SKM-1 treated with dmso at 0.1 percent for 144 hours (cell line): ENCODE measurements at regions not wholly inside any gene's neighbourhood (a gene's known extent, or its start where the extent isn't known, plus 50 kb on each side); places are given as distances from the start of the nearest gene placed in this dataset.
"Not testable (repeated sequence)": the region's sequence is repeated elsewhere in the genome, so short reads cannot be mapped to it uniquely, and the experiment has no call there.

Source experiments
- DNase-seq: peaks from one replicate; lab custom pipeline; 2025; ENCODE audit not compliant: unreplicated experiment; lab: John Stamatoyannopoulos, UW

- no peak for DNase-seq
Measured at GRCh38 chr2:150859877-150860276, 372.4 kb upstream of the RND3 start.

GRCh38 chr2:150859162-150859561 lies 371.7 kb upstream of the RND3 start:
- DNase-seq, result no peak

GRCh38 chr2:150858382-150858781 lies 370.9 kb upstream of the RND3 start:
- no peak for DNase-seq

- no peak for DNase-seq
Measured at GRCh38 chr2:150856596-150857281, 369.3 kb upstream of the RND3 start.

DNA sequence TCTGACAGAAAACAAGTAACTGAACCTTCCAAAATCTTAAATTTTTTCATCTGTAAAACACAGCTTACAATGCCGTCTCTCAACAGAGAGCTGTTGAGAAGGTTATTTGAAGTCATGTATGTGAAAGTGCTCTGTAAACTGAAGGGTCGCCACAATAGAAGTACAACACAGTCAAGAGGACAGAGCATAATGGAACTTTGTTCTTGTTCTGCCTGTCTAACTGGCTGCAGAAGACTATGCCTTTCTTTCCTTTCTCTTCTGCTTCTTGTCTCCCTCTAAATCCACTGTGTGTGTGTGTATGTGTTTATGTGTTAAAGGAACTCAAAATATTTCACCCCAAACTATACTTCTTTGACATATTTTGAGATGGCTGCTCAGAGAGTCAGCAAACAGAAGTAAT lies 365.8 kb upstream of the RND3 start:
- DNase-seq, result no peak

GRCh38 chr2:150850641-150851040 lies 363.2 kb upstream of the RND3 start:
- no peak for DNase-seq

DNA sequence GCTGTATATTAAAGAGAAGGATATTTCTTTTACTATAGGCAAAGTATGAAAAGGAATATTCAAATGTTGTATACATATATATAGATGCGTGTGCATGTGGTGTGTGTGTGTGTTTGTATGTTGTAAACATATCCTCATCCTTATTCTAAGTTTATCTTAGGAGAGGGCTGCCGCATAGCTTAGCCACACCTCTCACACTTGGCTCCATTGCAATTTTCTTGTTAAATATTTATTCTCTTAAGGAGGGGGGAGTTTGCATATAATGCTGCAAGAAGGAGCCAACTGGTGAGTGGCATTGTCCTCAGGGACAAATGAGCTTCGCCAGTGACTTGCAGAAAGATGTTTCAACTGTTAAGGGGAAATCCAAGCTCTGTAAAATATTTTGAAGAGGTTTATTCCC lies 360.1 kb upstream of the RND3 start:
- DNase-seq, result no peak

- no peak for DNase-seq
Measured at GRCh38 chr2:150846691-150847090, 359.2 kb upstream of the RND3 start.

- no peak for DNase-seq
Measured at GRCh38 chr2:150832686-150833085, 345.2 kb upstream of the RND3 start.

GRCh38 chr2:150824118-150824517 lies 336.7 kb upstream of the RND3 start:
- no peak for DNase-seq

GRCh38 chr2:150817422-150817821 lies 330.0 kb upstream of the RND3 start:
- DNase-seq, result no peak

DNA sequence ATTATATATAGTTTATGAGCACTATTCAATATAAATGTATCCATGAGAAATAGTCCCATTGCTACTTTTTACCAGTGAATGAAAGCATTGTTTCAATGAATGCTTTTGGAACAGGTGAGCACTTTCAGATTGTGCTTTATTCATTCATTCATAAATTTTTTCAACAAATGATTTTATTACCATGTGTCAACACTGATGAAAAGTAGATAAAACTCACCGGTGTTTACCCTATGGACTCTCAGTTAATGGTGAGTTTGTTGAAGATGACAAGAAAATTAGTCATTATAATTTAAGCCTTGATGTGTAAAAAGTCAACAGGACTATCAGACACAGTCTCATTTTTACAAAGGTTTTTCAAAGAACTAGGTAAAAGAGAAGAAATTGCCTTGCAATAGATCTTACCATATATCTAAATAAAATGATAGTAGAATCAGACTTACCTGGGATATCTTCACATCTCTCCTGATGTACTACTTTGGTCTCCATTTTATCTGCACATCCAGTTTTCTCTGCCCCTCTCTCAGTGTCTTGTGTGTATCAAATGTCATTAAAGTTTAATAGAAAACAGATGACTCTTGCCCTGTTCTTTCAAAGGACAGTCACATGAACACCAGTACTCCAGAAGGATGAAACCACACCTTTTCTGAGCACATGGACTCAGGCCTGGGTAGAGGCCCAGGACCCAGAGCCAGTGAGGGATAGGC lies 325.3 kb upstream of the RND3 start:
- no peak for DNase-seq

DNA sequence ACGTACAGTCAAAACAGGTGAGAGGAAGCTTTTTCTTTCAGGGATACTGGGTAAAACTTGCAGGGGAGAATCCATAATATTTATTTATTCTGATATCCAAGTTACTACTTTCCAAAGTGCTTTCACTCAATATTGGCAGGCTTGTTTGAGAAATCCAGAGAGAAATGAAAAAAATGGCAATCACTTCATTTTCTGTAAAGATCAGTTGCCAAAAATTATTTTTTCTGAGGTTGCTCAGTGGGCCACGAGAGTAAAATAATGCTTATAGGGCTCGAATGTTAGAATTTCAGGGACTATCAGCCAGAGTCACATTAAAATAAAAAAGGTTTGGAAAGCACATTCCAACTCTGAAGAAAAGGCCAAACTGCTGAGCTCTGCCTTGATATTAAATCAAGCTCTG lies 324.6 kb upstream of the RND3 start:
- DNase-seq, result no peak

DNA sequence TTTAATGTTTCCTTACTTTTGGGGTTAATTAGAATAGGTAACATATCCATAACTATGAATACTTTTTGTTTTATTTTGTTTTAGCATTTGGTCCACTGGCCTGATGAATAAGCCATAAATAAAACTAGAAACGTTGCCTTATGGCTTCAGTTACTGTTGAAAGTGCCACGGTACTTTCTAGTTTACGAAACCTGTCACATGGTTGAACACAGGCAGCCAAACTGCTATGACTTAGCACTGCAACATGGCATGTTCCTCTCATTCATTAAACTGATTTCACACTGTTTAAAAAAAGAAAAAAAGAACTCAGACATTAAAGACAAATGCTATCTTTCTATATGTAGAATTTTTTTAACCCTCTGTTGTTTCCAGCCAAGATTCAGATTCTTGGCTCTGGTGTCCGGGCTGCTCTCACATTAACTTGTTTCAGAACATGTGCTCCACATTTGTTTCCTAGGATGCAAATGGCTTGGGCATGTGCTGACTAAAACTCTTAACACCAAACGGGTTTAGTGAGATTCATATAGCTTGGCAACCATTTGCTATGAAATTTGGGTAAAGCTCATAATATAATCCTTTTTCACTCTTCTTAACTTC lies 323.9 kb upstream of the RND3 start:
- no peak for DNase-seq

- no peak for DNase-seq
Measured at GRCh38 chr2:150809103-150809502, 321.6 kb upstream of the RND3 start.

DNA sequence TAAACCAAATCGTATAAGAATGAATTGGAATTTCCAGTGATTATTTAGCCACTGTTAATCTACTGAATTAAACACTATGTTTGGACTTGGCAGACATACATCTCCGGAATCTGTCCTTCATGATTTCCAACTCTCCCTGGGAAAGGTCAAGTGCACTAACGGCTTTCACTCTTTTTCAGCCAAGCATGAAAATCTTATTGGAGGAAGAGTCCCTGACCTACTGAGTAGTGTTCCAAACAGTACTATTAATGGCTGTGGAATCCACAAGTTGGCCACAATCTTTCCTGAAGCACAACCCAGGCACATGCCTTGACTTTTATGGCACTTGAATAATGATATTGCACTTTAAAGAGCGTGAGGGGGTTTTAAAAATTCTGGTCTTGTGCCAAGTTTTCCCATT lies 318.9 kb upstream of the RND3 start:
- DNase-seq, result no peak

DNA sequence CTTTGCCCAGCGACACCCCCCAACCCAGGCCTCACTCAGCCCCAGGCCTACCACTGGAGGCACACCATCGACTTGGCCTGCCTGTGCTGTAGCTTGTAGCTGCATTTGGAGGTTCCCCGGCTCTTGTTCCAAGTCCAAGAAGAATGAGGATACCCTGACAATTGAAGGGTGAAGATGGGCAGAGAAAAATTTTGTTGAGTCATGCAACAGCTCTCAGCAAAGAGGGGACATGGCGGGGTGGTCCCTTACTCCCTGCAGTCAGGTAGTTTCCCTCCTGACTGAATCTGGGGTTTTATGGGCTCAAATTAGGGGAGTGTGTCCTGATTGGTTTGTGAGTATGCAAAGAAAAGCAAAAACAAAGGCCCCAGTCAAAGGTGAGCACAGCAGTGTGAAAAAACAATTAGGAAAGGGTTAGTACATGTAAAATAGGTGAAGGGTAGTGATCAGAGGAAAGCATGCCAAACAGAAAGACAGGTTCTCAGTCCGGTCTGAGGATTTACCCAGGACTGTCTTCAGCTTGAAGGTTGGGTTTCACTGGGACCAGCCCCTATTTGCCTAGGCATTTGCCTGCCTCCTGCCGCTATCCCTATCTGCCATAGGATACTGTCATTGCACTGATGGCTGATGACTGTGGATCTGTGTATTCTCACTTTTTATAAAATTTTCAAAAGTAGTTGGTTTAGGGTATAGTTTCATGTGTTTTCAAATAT lies 316.4 kb upstream of the RND3 start:
- no peak for DNase-seq

DNA sequence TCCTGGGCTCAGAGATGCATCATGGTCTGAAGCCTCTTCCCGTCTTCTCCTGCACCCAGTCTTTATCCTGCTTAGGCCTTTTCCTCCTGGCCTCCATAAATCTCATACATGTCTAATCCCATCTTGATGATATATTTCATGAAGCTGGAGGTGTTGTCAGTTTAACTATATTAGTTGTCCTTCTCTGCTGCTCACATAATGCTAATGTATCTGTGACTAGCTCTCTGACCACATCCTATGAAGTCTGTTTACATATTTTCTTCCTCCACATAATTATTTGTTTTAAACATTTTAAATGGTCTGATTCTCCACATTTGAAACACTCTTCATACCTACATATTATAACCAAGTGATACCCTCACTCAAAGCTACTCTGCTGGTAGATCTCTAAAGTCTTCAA lies 315.2 kb upstream of the RND3 start:
- DNase-seq, result no peak

DNA sequence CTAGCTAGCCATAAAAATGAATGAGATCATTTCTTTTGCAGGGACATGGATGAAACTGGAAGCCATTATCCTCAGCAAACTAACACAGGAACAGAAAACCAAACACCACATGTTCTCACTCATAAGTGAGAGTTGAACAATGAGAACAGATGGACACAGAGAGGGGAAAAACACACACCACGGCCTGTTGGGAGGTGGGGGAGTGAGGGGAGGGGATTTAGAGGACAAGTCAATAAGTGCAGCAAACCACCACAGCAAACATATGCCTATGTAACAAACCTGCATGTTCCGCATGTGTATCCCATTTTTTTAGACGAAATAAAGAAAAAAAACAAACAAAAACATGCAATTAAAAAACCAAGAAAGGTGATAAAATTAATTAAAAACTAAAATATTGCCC lies 308.8 kb upstream of the RND3 start:
- DNase-seq, result not testable (repeated sequence)

GRCh38 chr2:150792780-150793300 lies 305.4 kb upstream of the RND3 start:
- no peak for DNase-seq

- no peak for DNase-seq
Measured at GRCh38 chr2:150791567-150791966, 304.1 kb upstream of the RND3 start.
